Right lobe of liver (tissue), 6 donors: ENCODE measurements at regions not wholly inside any gene's neighbourhood (a gene's known extent, or its start where the extent isn't known, plus 50 kb on each side); places are given as distances from the start of the nearest gene placed in this dataset.

ENCODE experiments used
- ATAC-seq, 4 donors: fragments of 200-7000 bp; cut with Tn5 transposase; one replicate each; pipeline ENCODE4 v1.9.1; 2020; ENCODE audit warnings: mild to moderate bottlenecking in 4 of 4, moderate library complexity in 4 of 4
- DNase-seq, 3 donors: peaks; one replicate each; pipeline ENCODE4 v3.0.0-alpha.2; 2020
- H3K27ac ChIP-seq, 3 donors: fragments of 200-600 bp; one replicate each; pipeline ENCODE4 v1.8.0; 2022
- H3K27me3 ChIP-seq, 2 donors: fragments of 200-600 bp; one replicate each; pipeline ENCODE4 v1.8.0; 2022
- H3K36me3 ChIP-seq, 4 donors: fragments of 200-600 bp; sonication (generic) in 1 of 4; one replicate each; pipeline versions ENCODE4 v1.5.1 to v1.8.0; 2017 to 2022; ENCODE audit warnings: control low read depth in 1 of 4
- H3K4me1 ChIP-seq, 4 donors: fragments of 200-600 bp; sonication (generic) in 1 of 4; one replicate each; pipeline versions ENCODE4 v1.5.1 to v1.8.0; 2017 to 2022; ENCODE audit warnings: control low read depth in 1 of 4
- H3K4me3 ChIP-seq, 3 donors: fragments of 200-600 bp; one replicate each; pipeline ENCODE4 v1.8.0; 2022
- H3K9me3 ChIP-seq, 4 donors: fragments of 200-600 bp; sonication (generic) in 1 of 4; one replicate each; pipeline versions ENCODE4 v1.5.1 to v1.8.0; 2017 to 2022; ENCODE audit warnings: control low read depth in 1 of 4
- POLR2A ChIP-seq: fragments of 450-650 bp; IDR thresholded peaks from one replicate; pipeline ENCODE4 v1.6.1; 2017; ENCODE audit warnings: antibody characterized with exemption, mild to moderate bottlenecking
- WGBS: methylation state at CpG from one replicate; pipeline ENCODE4 v1.1.6; 2018; ENCODE audit warnings: low coverage, low lambda C conversion rate; ENCODE audit not compliant: insufficient coverage; ENCODE audit errors: missing lambda C conversion rate; 5-methylcytosine and 5-hydroxymethylcytosine counted together
- intact Hi-C, 2 donors: fragments of 100-400 bp; cut with DNase I; formaldehyde crosslinking; loops; one replicate each; pipeline versions ENCODE4 v1.11.2 to v1.14.1; 2022
- TF ChIP-seq, protein P1 (sequence below), 4 donors: fragments of 200-600 bp in 3 of 4; fragments of 450-650 bp in 1 of 4; IDR thresholded peaks; one replicate each; pipeline versions ENCODE4 v1.5.1 to v1.8.0; 2016 to 2022; ENCODE audit warnings: antibody characterized with exemption in 4 of 4, mild to moderate bottlenecking in 2 of 4
- donor health status: DM: no; HTN: yes; CAD: no.
- donor health status: DM: no; HTN: no; CAD: no.
- donor health status: DM: no; HTN: no; CAD: no.
- donor health status: DM: no; HTN: yes; CAD: no.
- donor health status: DM: no; HTN: yes; CAD: no.

DNA sequence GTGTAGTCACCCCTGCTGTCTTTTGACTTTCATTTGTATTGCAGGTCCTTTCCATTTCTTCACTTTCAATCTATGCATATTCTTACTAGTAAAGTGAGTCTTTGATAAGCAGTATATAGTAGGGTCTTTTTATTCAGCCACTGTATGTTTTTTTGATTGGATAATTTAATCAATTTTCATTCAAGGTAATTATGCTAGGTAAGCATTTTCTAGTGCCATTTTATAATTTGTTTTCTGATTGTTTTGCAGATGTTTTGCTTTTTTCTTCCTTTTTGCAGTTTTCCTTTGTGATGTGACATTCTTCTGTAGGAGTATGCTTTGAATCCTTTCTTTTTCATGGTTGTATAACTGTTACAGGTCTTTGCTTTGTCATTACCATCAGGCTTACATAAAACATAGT, 504.3 kb upstream of the GBE1 start:
- H3K36me3 ChIP-seq: no peaks in the 10 kb centered on the region
- H3K27me3 ChIP-seq: no peaks in the 10 kb centered on the region
- no peak overlapping the region for H3K27ac ChIP-seq
- no peaks in the 10 kb centered on the region for H3K9me3 ChIP-seq
- H3K4me1 ChIP-seq: peaks cover 0 to 10% (median 0%) of the 10 kb centered on the region in 4 donors
- TF ChIP-seq, protein P1, sequence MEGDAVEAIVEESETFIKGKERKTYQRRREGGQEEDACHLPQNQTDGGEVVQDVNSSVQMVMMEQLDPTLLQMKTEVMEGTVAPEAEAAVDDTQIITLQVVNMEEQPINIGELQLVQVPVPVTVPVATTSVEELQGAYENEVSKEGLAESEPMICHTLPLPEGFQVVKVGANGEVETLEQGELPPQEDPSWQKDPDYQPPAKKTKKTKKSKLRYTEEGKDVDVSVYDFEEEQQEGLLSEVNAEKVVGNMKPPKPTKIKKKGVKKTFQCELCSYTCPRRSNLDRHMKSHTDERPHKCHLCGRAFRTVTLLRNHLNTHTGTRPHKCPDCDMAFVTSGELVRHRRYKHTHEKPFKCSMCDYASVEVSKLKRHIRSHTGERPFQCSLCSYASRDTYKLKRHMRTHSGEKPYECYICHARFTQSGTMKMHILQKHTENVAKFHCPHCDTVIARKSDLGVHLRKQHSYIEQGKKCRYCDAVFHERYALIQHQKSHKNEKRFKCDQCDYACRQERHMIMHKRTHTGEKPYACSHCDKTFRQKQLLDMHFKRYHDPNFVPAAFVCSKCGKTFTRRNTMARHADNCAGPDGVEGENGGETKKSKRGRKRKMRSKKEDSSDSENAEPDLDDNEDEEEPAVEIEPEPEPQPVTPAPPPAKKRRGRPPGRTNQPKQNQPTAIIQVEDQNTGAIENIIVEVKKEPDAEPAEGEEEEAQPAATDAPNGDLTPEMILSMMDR (IDR thresholded peaks at IDR 0.05): no peak
- no peak for TF ChIP-seq POLR2A
- DNase-seq: no peak
- no peak overlapping the region for H3K4me3 ChIP-seq
- no peak for ATAC-seq
- intact Hi-C loops: no loop called here

DNA sequence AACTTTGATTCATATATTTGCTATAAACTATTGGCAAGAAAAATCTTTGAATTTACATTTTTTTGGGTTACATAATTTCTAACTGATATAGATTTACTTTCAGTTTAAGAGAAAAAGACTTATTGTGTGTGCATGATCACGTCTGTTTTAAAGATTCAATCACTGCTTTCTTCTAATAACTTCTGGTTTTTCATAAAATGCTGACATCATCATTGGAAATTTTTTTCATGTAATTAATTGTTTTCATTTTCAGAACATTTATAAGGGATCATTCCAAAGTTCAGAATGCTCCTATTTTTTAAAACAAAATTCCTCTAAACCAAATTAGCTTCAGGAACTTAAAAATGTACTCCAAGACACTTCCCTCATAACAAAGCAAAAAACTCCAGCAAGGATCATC, 500.7 kb upstream of the GBE1 start:
- intact Hi-C loops: no loop called here
- Histone ChIP-seq H3K4me1 (peaks cover 0 to 16% (median 0%) of the 10 kb centered on the region in 4 donors), H3K27me3 (no peaks in the 10 kb centered on the region), H3K36me3 (no peaks in the 10 kb centered on the region), H3K9me3 (no peaks in the 10 kb centered on the region), H3K4me3 (no peak overlapping the region), H3K27ac (no peak overlapping the region)
- ATAC-seq: no peak
- TF ChIP-seq POLR2A: no peak
- TF ChIP-seq, protein P1 (IDR thresholded peaks at IDR 0.05): no peak
- 62% methylated on average over 1 of the region's 1 CpG for WGBS
- DNase-seq: no peak

DNA sequence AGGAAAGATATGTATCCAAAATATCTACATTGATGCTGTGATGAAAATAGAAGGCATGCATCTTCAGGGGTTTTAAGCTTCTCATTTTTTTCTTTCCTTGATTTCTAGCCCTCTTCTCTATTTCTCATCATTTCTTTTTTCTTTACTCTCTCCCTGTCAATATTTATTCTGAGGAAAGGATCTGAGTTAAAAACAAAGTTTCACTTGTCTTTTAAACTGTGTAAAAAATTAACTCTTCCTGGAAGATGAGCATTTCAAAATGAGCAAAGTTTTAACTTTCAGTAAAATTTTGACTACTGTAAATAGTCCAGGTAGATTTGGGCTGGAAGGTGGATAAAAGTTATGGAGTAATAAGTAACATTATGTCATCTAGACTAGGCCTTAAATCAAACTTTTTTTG, 500.2 kb upstream of the GBE1 start:
- no peak for DNase-seq
- H3K36me3 ChIP-seq: no peaks in the 10 kb centered on the region
- H3K9me3 ChIP-seq: no peaks in the 10 kb centered on the region
- intact Hi-C loops: no loop called here
- H3K4me3 ChIP-seq: no peak overlapping the region
- H3K27me3 ChIP-seq: no peaks in the 10 kb centered on the region
- no peak overlapping the region for H3K27ac ChIP-seq
- H3K4me1 ChIP-seq: peaks cover 0 to 16% (median 0%) of the 10 kb centered on the region in 4 donors
- peak in 3 of 4 donors; percentile 42 to 56 (median 47) for ATAC-seq
- TF ChIP-seq POLR2A: no peak
- TF ChIP-seq, protein P1 (IDR thresholded peaks at IDR 0.05): no peak

DNA sequence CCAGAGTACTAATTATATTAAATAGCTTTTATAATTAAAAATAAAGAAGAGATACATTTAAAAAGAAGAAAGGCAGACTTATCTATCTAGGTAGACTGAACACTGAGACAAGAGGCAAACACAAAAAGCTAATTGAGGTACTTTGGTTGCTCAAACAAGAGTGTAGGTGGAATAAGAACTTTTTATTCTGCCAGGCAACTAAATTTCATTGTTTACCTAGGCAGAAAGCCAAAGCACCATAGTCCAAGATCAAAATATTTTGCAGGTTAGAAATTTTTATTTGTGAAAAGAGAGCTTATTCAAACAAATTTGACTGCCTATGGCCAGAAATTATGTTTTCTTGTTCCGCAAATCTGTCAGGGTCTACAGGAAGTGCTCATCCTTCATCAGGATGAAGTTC, 499.6 kb upstream of the GBE1 start:
- ATAC-seq: peak; percentile 73 to 92 (median 86)
- Histone ChIP-seq H3K4me3 (no peak overlapping the region), H3K27me3 (no peaks in the 10 kb centered on the region), H3K4me1 (peaks cover 0 to 16% (median 0%) of the 10 kb centered on the region in 4 donors), H3K27ac (no peak overlapping the region), H3K9me3 (no peaks in the 10 kb centered on the region), H3K36me3 (no peaks in the 10 kb centered on the region)
- WGBS: 21% methylated on average over 1 of the region's 1 CpG
- intact Hi-C loops: no loop called here
- TF ChIP-seq, protein P1 (IDR thresholded peaks at IDR 0.05): no peak
- no peak for DNase-seq

DNA sequence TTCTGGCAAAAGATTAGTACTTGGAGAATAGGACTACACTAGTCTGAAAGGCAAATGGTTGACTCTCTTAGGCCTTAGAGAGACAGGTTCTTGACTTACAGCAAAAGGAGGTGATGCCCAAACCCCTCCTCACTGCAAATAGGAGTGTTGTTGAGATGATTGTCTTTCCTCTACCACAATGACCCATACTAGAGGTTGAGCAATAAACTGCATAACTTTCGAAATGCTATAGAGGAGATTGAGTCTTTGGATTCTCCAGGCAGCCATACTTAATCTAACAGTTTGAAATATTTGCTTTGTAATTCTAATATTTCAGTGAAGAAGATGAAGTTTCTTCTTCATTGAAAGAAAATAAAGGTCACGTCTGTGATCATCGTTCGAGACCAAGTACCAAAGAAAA, 498.5 kb upstream of the GBE1 start:
- Histone ChIP-seq H3K27me3 (no peaks in the 10 kb centered on the region), H3K4me3 (no peak overlapping the region), H3K27ac (no peak overlapping the region), H3K4me1 (peaks cover 0 to 16% (median 0%) of the 10 kb centered on the region in 4 donors), H3K36me3 (no peaks in the 10 kb centered on the region), H3K9me3 (no peaks in the 10 kb centered on the region)
- DNase-seq (no peak), ATAC-seq (no peak)
- WGBS: 85% methylated on average over 4 of the region's 4 CpGs
- intact Hi-C loops: no loop called here
- no peak for TF ChIP-seq POLR2A
- TF ChIP-seq, protein P1 (IDR thresholded peaks at IDR 0.05): no peak
